ENCODE measurements at regions not wholly inside any gene's neighbourhood (a gene's known extent, or its start where the extent isn't known, plus 50 kb on each side); places are given as distances from the start of the nearest gene placed in this dataset.
A peak's percentile ranks its signal among the peaks of the same experiment; 100 is the strongest.

GRCh38 chr13:59607172-59607571 lies 556.6 kb downstream of the DIAPH3 start:
- H3K27me3 Mint-ChIP-seq (ENCODE audit: unreplicated experiment) = no peaks in the 10 kb centered on the region
- no peak overlapping the region for H3K4me3 Mint-ChIP-seq (ENCODE audit: low read depth, unreplicated experiment)
- no peak for DNase-seq
- intact Hi-C loops (cut with micrococcal nuclease; ENCODE audit: unreplicated experiment) = loop anchor here (5.0 kb wide), 1 partner anchor 75 kb away; no protein-coding TSS in a partner anchor
- TF ChIP-seq CTCF (IDR thresholded peaks at IDR 0.05; ENCODE audit: unreplicated experiment) = no peak
- BruUV-seq (replicated peaks) = no TSS peak
- peak overlapping the region; percentile 50 for H3K27ac Mint-ChIP-seq (ENCODE audit: unreplicated experiment)
- H3K9me3 Mint-ChIP-seq (ENCODE audit: low read depth, unreplicated experiment) = peaks cover 3% of the 10 kb centered on the region
- no peaks in the 10 kb centered on the region for H3K4me1 Mint-ChIP-seq (ENCODE audit: low read depth, unreplicated experiment)
- CTCF ChIA-PET = no interaction called here
- H3K36me3 Mint-ChIP-seq (ENCODE audit: insufficient read depth, unreplicated experiment) = no peaks in the 10 kb centered on the region

- H3K27ac Mint-ChIP-seq (ENCODE audit: unreplicated experiment) = peak overlapping the region; percentile 50
- H3K9me3 Mint-ChIP-seq (ENCODE audit: low read depth, unreplicated experiment) = peaks cover 3% of the 10 kb centered on the region
- DNase-seq = peak; percentile 1
- no peaks in the 10 kb centered on the region for H3K4me1 Mint-ChIP-seq (ENCODE audit: low read depth, unreplicated experiment)
- no peak for TF ChIP-seq CTCF (IDR thresholded peaks at IDR 0.05; ENCODE audit: unreplicated experiment)
- no peaks in the 10 kb centered on the region for H3K36me3 Mint-ChIP-seq (ENCODE audit: insufficient read depth, unreplicated experiment)
- intact Hi-C loops (cut with micrococcal nuclease; ENCODE audit: unreplicated experiment) = loop anchor here (5.0 kb wide), 1 partner anchor 76 kb away; no protein-coding TSS in a partner anchor
- CTCF ChIA-PET = interaction anchor here (0.6 kb wide), 2 partner anchors 452 to 868 kb away, joined by 3 to 6 read pairs; no protein-coding TSS in a partner anchor
- no TSS peak for BruUV-seq (replicated peaks)
- H3K4me3 Mint-ChIP-seq (ENCODE audit: low read depth, unreplicated experiment) = no peak overlapping the region
- no peaks in the 10 kb centered on the region for H3K27me3 Mint-ChIP-seq (ENCODE audit: unreplicated experiment)
Measured at GRCh38 chr13:59607780-59608233, 555.9 kb downstream of the DIAPH3 start.

- H3K36me3 Mint-ChIP-seq (ENCODE audit: insufficient read depth, unreplicated experiment) = no peaks in the 10 kb centered on the region
- H3K9me3 Mint-ChIP-seq (ENCODE audit: low read depth, unreplicated experiment) = peaks cover 3% of the 10 kb centered on the region
- no peaks in the 10 kb centered on the region for H3K4me1 Mint-ChIP-seq (ENCODE audit: low read depth, unreplicated experiment)
- CTCF ChIA-PET = no interaction called here
- intact Hi-C loops (cut with micrococcal nuclease; ENCODE audit: unreplicated experiment) = loop anchor here (5.0 kb wide), 1 partner anchor 77 kb away; no protein-coding TSS in a partner anchor
- no peak overlapping the region for H3K4me3 Mint-ChIP-seq (ENCODE audit: low read depth, unreplicated experiment)
- no peaks in the 10 kb centered on the region for H3K27me3 Mint-ChIP-seq (ENCODE audit: unreplicated experiment)
- H3K27ac Mint-ChIP-seq (ENCODE audit: unreplicated experiment) = no peak overlapping the region
- BruUV-seq (replicated peaks) = no TSS peak
- DNase-seq = no peak
- TF ChIP-seq CTCF (IDR thresholded peaks at IDR 0.05; ENCODE audit: unreplicated experiment) = no peak
Measured at GRCh38 chr13:59609421-59609820, 554.3 kb downstream of the DIAPH3 start.
